Stimulated activated naive B cell treated with anti-CD40 and anti-IgM and Interleukin-4, amounts not matched to agents 10 μg/mL and 1 μg/mL and 100 μg/mL, for 72 hours (primary cell): ENCODE measurements at regions not wholly inside any gene's neighbourhood (a gene's known extent, or its start where the extent isn't known, plus 50 kb on each side); places are given as distances from the start of the nearest gene placed in this dataset.

ENCODE experiments used
- ATAC-seq, 2 donors: fragments of 150-1000 bp; cut with Tn5 transposase; replicated peaks; 2 replicates each; pipeline ENCODE4 v1.10.0; 2021; ENCODE audit warnings: moderate library complexity in 1 of 2
- DNase-seq: peaks from one replicate; pipeline ENCODE4 v3.0.0; 2021
- H3K27ac Mint-ChIP-seq: one replicate; pipeline ENCODE4 v1.8.0; 2022; ENCODE audit warnings: mild to moderate bottlenecking, mixed read lengths
- H3K27me3 Mint-ChIP-seq, 2 donors: one replicate each; pipeline ENCODE4 v1.8.0; 2022; ENCODE audit warnings: mixed read lengths in 2 of 2
- H3K36me3 Mint-ChIP-seq, 2 donors: one replicate each; pipeline ENCODE4 v1.8.0; 2022; ENCODE audit warnings: mixed read lengths in 2 of 2, mild to moderate bottlenecking in 1 of 2
- H3K4me1 Mint-ChIP-seq, 2 donors: one replicate each; pipeline ENCODE4 v1.8.0; 2022; ENCODE audit warnings: mixed read lengths in 2 of 2, mild to moderate bottlenecking in 1 of 2
- H3K4me3 Mint-ChIP-seq, 2 donors: one replicate each; pipeline ENCODE4 v1.8.0; 2022; ENCODE audit warnings: mild to moderate bottlenecking in 2 of 2, mixed read lengths in 2 of 2, moderate library complexity in 1 of 2
- H3K9me3 Mint-ChIP-seq, 2 donors: one replicate each; pipeline ENCODE4 v1.8.0; 2022; ENCODE audit warnings: mixed read lengths in 2 of 2, mild to moderate bottlenecking in 1 of 2

GRCh38 chr1:34425046-34425445 lies 248.3 kb downstream of the C1orf94 start:
- Mint-ChIP-seq H3K27me3 (peaks cover 14 to 22% of the 10 kb centered on the region in 2 donors), H3K9me3 (peaks cover 0 to 1% of the 10 kb centered on the region in 2 donors), H3K27ac (no peak overlapping the region), H3K4me3 (no peak overlapping the region), H3K36me3 (no peaks in the 10 kb centered on the region), H3K4me1 (no peaks in the 10 kb centered on the region)
- ATAC-seq (no peak), DNase-seq (no peak)

GRCh38 chr1:34425785-34426184 lies 249.1 kb downstream of the C1orf94 start:
- no peak for DNase-seq
- Mint-ChIP-seq H3K9me3 (peaks cover 0 to 1% of the 10 kb centered on the region in 2 donors), H3K36me3 (no peaks in the 10 kb centered on the region), H3K27me3 (peaks cover 14 to 22% of the 10 kb centered on the region in 2 donors), H3K4me1 (no peaks in the 10 kb centered on the region), H3K4me3 (no peak overlapping the region), H3K27ac (no peak overlapping the region)
- no peak for ATAC-seq

- no peaks in the 10 kb centered on the region for H3K36me3 Mint-ChIP-seq
- peaks cover 14 to 20% of the 10 kb centered on the region in 2 donors for H3K27me3 Mint-ChIP-seq
- DNase-seq (no peak), ATAC-seq (no peak)
- H3K27ac Mint-ChIP-seq, result no peak overlapping the region
- H3K4me3 Mint-ChIP-seq, result no peak overlapping the region
- no peaks in the 10 kb centered on the region for H3K4me1 Mint-ChIP-seq
- peaks cover 0 to 1% of the 10 kb centered on the region in 2 donors for H3K9me3 Mint-ChIP-seq
Observed at GRCh38 chr1:34426325-34426896, 249.7 kb downstream of the C1orf94 start.

GRCh38 chr1:34427170-34427569 lies 250.5 kb downstream of the C1orf94 start:
- ATAC-seq (no peak), DNase-seq (no peak)
- Mint-ChIP-seq H3K27ac (no peak overlapping the region), H3K4me3 (no peak overlapping the region), H3K27me3 (peaks cover 14 to 15% of the 10 kb centered on the region in 2 donors), H3K9me3 (peaks cover 0 to 1% of the 10 kb centered on the region in 2 donors), H3K4me1 (no peaks in the 10 kb centered on the region), H3K36me3 (no peaks in the 10 kb centered on the region)

- H3K4me1 Mint-ChIP-seq, result no peaks in the 10 kb centered on the region
- H3K9me3 Mint-ChIP-seq, result no peaks in the 10 kb centered on the region
- no peak overlapping the region for H3K27ac Mint-ChIP-seq
- no peaks in the 10 kb centered on the region for H3K36me3 Mint-ChIP-seq
- H3K4me3 Mint-ChIP-seq, result no peak overlapping the region
- ATAC-seq (no peak), DNase-seq (no peak)
- H3K27me3 Mint-ChIP-seq, result peaks cover under 1% of the 10 kb centered on the region in 2 donors
Observed at GRCh38 chr1:34433099-34433498, 256.4 kb downstream of the C1orf94 start.

- Mint-ChIP-seq H3K36me3 (no peaks in the 10 kb centered on the region), H3K4me1 (no peaks in the 10 kb centered on the region), H3K27me3 (peaks cover 0 to 6% of the 10 kb centered on the region in 2 donors), H3K9me3 (no peaks in the 10 kb centered on the region), H3K4me3 (no peak overlapping the region), H3K27ac (no peak overlapping the region)
- no peak for DNase-seq
- no peak for ATAC-seq
Observed at GRCh38 chr1:34436836-34437235, 260.1 kb downstream of the C1orf94 start.

GRCh38 chr1:34441259-34442069 lies 264.8 kb downstream of the C1orf94 start:
- H3K36me3 Mint-ChIP-seq, result no peaks in the 10 kb centered on the region
- no peaks in the 10 kb centered on the region for H3K4me1 Mint-ChIP-seq
- no peaks in the 10 kb centered on the region for H3K9me3 Mint-ChIP-seq
- H3K27ac Mint-ChIP-seq, result no peak overlapping the region
- DNase-seq (no peak), ATAC-seq (no peak)
- peaks cover 6 to 17% of the 10 kb centered on the region in 2 donors for H3K27me3 Mint-ChIP-seq
- H3K4me3 Mint-ChIP-seq, result no peak overlapping the region

- Mint-ChIP-seq H3K27ac (no peak overlapping the region), H3K4me1 (no peaks in the 10 kb centered on the region), H3K4me3 (no peak overlapping the region), H3K27me3 (peaks cover 19 to 23% of the 10 kb centered on the region in 2 donors), H3K9me3 (peaks cover 0 to 4% of the 10 kb centered on the region in 2 donors), H3K36me3 (no peaks in the 10 kb centered on the region)
- ATAC-seq (no peak), DNase-seq (no peak)
Observed at GRCh38 chr1:34444516-34444915, 267.8 kb downstream of the C1orf94 start.

GRCh38 chr1:34450325-34450724 lies 273.6 kb downstream of the C1orf94 start:
- Mint-ChIP-seq H3K27me3 (peaks cover 13 to 18% of the 10 kb centered on the region in 2 donors), H3K27ac (no peak overlapping the region), H3K4me3 (no peak overlapping the region), H3K9me3 (peaks cover 1 to 4% of the 10 kb centered on the region in 2 donors), H3K36me3 (no peaks in the 10 kb centered on the region), H3K4me1 (no peaks in the 10 kb centered on the region)
- no peak for ATAC-seq
- no peak for DNase-seq

- no peaks in the 10 kb centered on the region for H3K36me3 Mint-ChIP-seq
- no peaks in the 10 kb centered on the region for H3K4me1 Mint-ChIP-seq
- no peak for ATAC-seq
- H3K9me3 Mint-ChIP-seq, result peaks cover 0 to 3% of the 10 kb centered on the region in 2 donors
- H3K27ac Mint-ChIP-seq, result no peak overlapping the region
- peaks cover 7 to 14% of the 10 kb centered on the region in 2 donors for H3K27me3 Mint-ChIP-seq
- no peak for DNase-seq
- no peak overlapping the region for H3K4me3 Mint-ChIP-seq
Observed at GRCh38 chr1:34452451-34452850, 275.7 kb downstream of the C1orf94 start.

GRCh38 chr1:34455121-34455520 lies 278.4 kb downstream of the C1orf94 start:
- peaks cover 0 to 3% of the 10 kb centered on the region in 2 donors for H3K9me3 Mint-ChIP-seq
- H3K36me3 Mint-ChIP-seq, result no peaks in the 10 kb centered on the region
- no peaks in the 10 kb centered on the region for H3K4me1 Mint-ChIP-seq
- DNase-seq, result no peak
- no peak overlapping the region for H3K4me3 Mint-ChIP-seq
- H3K27me3 Mint-ChIP-seq, result peaks cover 0 to 11% of the 10 kb centered on the region in 2 donors
- H3K27ac Mint-ChIP-seq, result no peak overlapping the region
- no peak for ATAC-seq

GRCh38 chr1:34460193-34460592 lies 283.5 kb downstream of the C1orf94 start:
- peak; percentile 26 for DNase-seq
- Mint-ChIP-seq H3K27me3 (peaks cover 11% of the 10 kb centered on the region in 2 donors), H3K4me1 (no peaks in the 10 kb centered on the region), H3K36me3 (no peaks in the 10 kb centered on the region), H3K9me3 (peaks cover 0 to 1% of the 10 kb centered on the region in 2 donors), H3K4me3 (no peak overlapping the region), H3K27ac (no peak overlapping the region)
- no peak for ATAC-seq

- no peaks in the 10 kb centered on the region for H3K4me1 Mint-ChIP-seq
- peaks cover 0 to 7% of the 10 kb centered on the region in 2 donors for H3K9me3 Mint-ChIP-seq
- H3K27ac Mint-ChIP-seq, result no peak overlapping the region
- no peaks in the 10 kb centered on the region for H3K36me3 Mint-ChIP-seq
- DNase-seq, result no peak
- no peak for ATAC-seq
- no peak overlapping the region for H3K4me3 Mint-ChIP-seq
- H3K27me3 Mint-ChIP-seq, result peaks cover 15 to 17% of the 10 kb centered on the region in 2 donors
Observed at GRCh38 chr1:34470401-34470800, 284.4 kb upstream of the GJB5 start.

- no peaks in the 10 kb centered on the region for H3K36me3 Mint-ChIP-seq
- DNase-seq (no peak), ATAC-seq (no peak)
- H3K4me3 Mint-ChIP-seq, result no peak overlapping the region
- H3K27ac Mint-ChIP-seq, result no peak overlapping the region
- peaks cover 20 to 25% of the 10 kb centered on the region in 2 donors for H3K27me3 Mint-ChIP-seq
- H3K9me3 Mint-ChIP-seq, result peaks cover 0 to 1% of the 10 kb centered on the region in 2 donors
- H3K4me1 Mint-ChIP-seq, result no peaks in the 10 kb centered on the region
Observed at GRCh38 chr1:34474566-34474965, 280.3 kb upstream of the GJB5 start.

GRCh38 chr1:34476371-34476770 lies 278.5 kb upstream of the GJB5 start:
- H3K4me3 Mint-ChIP-seq, result no peak overlapping the region
- no peaks in the 10 kb centered on the region for H3K4me1 Mint-ChIP-seq
- peaks cover 32% of the 10 kb centered on the region in 2 donors for H3K27me3 Mint-ChIP-seq
- H3K27ac Mint-ChIP-seq, result no peak overlapping the region
- ATAC-seq (no peak), DNase-seq (no peak)
- H3K36me3 Mint-ChIP-seq, result no peaks in the 10 kb centered on the region
- H3K9me3 Mint-ChIP-seq, result peaks cover 0 to 2% of the 10 kb centered on the region in 2 donors
